K562 (cell line): ENCODE measurements at regions not wholly inside any gene's neighbourhood (a gene's known extent, or its start where the extent isn't known, plus 50 kb on each side); places are given as distances from the start of the nearest gene placed in this dataset.

Source experiments
- ARID1B ChIP-seq: fragments of 450-650 bp; IDR thresholded peaks from 2 replicates; pipeline ENCODE4 v1.6.1; 2016; ENCODE audit warnings: antibody characterized with exemption, mild to moderate bottlenecking, inconsistent platforms
- CAMTA2 ChIP-seq: fragments of 250-450 bp; sonication (Bioruptor Pico); conservative IDR thresholded peaks from 2 replicates; pipeline ENCODE4 v1.5.1; 2022
- CREM ChIP-seq: IDR thresholded peaks from 2 replicates; pipeline ENCODE4 v1.6.1; 2014; ENCODE audit warnings: antibody characterized with exemption, low read depth
- GATAD2B ChIP-seq: fragments of 450-650 bp; IDR thresholded peaks from 2 replicates; pipeline ENCODE4 v1.6.1; 2017; ENCODE audit warnings: mild to moderate bottlenecking, borderline replicate concordance
- HDAC1 ChIP-seq, 2 experiments: fragments of 450-650 bp; IDR thresholded peaks; 2 replicates each; pipeline ENCODE4 v1.6.1; 2016 to 2017; ENCODE audit warnings: inconsistent platforms in 1 of 2, mild to moderate bottlenecking in 1 of 2, moderate library complexity in 1 of 2
- JUNB ChIP-seq: fragments of 450-650 bp; formaldehyde crosslinking; conservative IDR thresholded peaks from 2 replicates; pipeline ENCODE4 v1.4.0; 2020; ENCODE audit warnings: mild to moderate bottlenecking
- KDM4B ChIP-seq, 2 experiments: fragments of 450-650 bp in 1 of 2; sonication (generic) in 1 of 2; IDR thresholded peaks; 2 replicates each; pipeline ENCODE4 v1.6.1; 2016 to 2017; ENCODE audit warnings: borderline replicate concordance in 2 of 2, antibody characterized with exemption in 1 of 2, low read depth in 1 of 2, mild to moderate bottlenecking in 1 of 2
- SMC3 ChIP-seq: conservative IDR thresholded peaks from 2 replicates; pipeline ENCODE4 v1.6.1; 2011; ENCODE audit warnings: low read depth, low read length, improper control_type of control experiment; ENCODE audit not compliant: insufficient read depth
- SRF ChIP-seq, 2 experiments: fragments of 250-450, 450-650 bp in 1 of 2; sonication (Bioruptor Pico) in 1 of 2; sonication (generic) in 1 of 2; formaldehyde crosslinking; IDR thresholded peaks; 2 replicates each; pipeline versions ENCODE4 v1.5.0 to v1.5.1; 2020 to 2022; ENCODE audit warnings: mild to moderate bottlenecking in 1 of 2, missing genetic modification reagents in 1 of 2
- ZFP91 ChIP-seq: sonication (generic); formaldehyde crosslinking; IDR thresholded peaks from 2 replicates; pipeline ENCODE4 v1.8.0; 2022; ENCODE audit warnings: mild to moderate bottlenecking, missing genetic modification reagents
- ZNF274 ChIP-seq: IDR thresholded peaks from 2 replicates; pipeline ENCODE4 v1.6.1; 2011; ENCODE audit warnings: low read depth, mild to moderate bottlenecking, low read length, moderate library complexity, borderline replicate concordance
- ZNF280B ChIP-seq: fragments of 250-450 bp; sonication (Bioruptor Pico); IDR thresholded peaks from 2 replicates; pipeline ENCODE4 v1.5.1; 2021; ENCODE audit warnings: mild to moderate bottlenecking
- TF ChIP-seq, protein P1 (sequence below): sonication (generic); formaldehyde crosslinking; IDR thresholded peaks from 2 replicates; pipeline ENCODE4 v1.8.1; 2023; ENCODE audit warnings: mild to moderate bottlenecking, missing genetic modification reagents

- TF ChIP-seq ZNF280B (CRISPR knock-in tag) (no peak), HDAC1 (IDR thresholded peaks at IDR 0.05) (no peak), SRF (CRISPR knock-in tag; IDR thresholded peaks at IDR 0.05) (no peak), ARID1B (no peak), CAMTA2 (CRISPR knock-in tag) (no peak), SMC3 (no peak), CREM (no peak), ZFP91 (CRISPR knock-in tag) (no peak), KDM4B (IDR thresholded peaks at IDR 0.05; ENCODE audit: borderline replicate concordance in 2 of 2, low read depth in 1 of 2) (no peak), JUNB (CRISPR knock-in tag) (no peak), ZNF274 (no peak), GATAD2B (no peak)
- TF ChIP-seq, protein P1, sequence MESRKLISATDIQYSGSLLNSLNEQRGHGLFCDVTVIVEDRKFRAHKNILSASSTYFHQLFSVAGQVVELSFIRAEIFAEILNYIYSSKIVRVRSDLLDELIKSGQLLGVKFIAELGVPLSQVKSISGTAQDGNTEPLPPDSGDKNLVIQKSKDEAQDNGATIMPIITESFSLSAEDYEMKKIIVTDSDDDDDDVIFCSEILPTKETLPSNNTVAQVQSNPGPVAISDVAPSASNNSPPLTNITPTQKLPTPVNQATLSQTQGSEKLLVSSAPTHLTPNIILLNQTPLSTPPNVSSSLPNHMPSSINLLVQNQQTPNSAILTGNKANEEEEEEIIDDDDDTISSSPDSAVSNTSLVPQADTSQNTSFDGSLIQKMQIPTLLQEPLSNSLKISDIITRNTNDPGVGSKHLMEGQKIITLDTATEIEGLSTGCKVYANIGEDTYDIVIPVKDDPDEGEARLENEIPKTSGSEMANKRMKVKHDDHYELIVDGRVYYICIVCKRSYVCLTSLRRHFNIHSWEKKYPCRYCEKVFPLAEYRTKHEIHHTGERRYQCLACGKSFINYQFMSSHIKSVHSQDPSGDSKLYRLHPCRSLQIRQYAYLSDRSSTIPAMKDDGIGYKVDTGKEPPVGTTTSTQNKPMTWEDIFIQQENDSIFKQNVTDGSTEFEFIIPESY (CRISPR knock-in tag): no peak
Measured at GRCh38 chr12:126960221-126960620, 1306.7 kb upstream of the TMEM132C start.
